ENCODE measurements at regions not wholly inside any gene's neighbourhood (a gene's known extent, or its start where the extent isn't known, plus 50 kb on each side); places are given as distances from the start of the nearest gene placed in this dataset.

- H3K4me3 ChIP-seq: no peak overlapping the region
- TF ChIP-seq CTCF (IDR thresholded peaks at IDR 0.05): no peak
- no peak for TF ChIP-seq EP300 (IDR thresholded peaks at IDR 0.05)
- no peak for TF ChIP-seq POLR2A (IDR thresholded peaks at IDR 0.05)
- no peak overlapping the region for H3K27ac ChIP-seq
- DNase-seq (ENCODE audit: low spot score in 2 of 2): no peak
- H3K9me3 ChIP-seq: no peaks in the 10 kb centered on the region
- WGBS, 2 donors: 71 to 72% methylated on average over 4 of the region's 4 CpGs
- no peaks in the 10 kb centered on the region for H3K36me3 ChIP-seq
- H3K4me1 ChIP-seq: no peaks in the 10 kb centered on the region
- H3K27me3 ChIP-seq: no peaks in the 10 kb centered on the region
Observed at GRCh38 chr2:34815052-34815741, 1216.1 kb upstream of the FAM98A start.

GRCh38 chr2:34810456-34810855 is 1211.4 kb upstream of the FAM98A start:
- no peaks in the 10 kb centered on the region for H3K4me1 ChIP-seq
- H3K4me3 ChIP-seq: no peak overlapping the region
- H3K36me3 ChIP-seq: no peaks in the 10 kb centered on the region
- whole genome bisulfite sequencing, 2 donors: 54 to 65% methylated on average over 2 of the region's 2 CpGs
- TF ChIP-seq POLR2A (IDR thresholded peaks at IDR 0.05) (no peak), EP300 (IDR thresholded peaks at IDR 0.05) (no peak), CTCF (IDR thresholded peaks at IDR 0.05) (no peak)
- H3K27ac ChIP-seq: no peak overlapping the region
- no peaks in the 10 kb centered on the region for H3K9me3 ChIP-seq
- no peaks in the 10 kb centered on the region for H3K27me3 ChIP-seq
- no peak for DNase-seq (ENCODE audit: low spot score in 2 of 2)

GRCh38 chr2:34808426-34808825 is 1209.3 kb upstream of the FAM98A start:
- no peaks in the 10 kb centered on the region for H3K4me1 ChIP-seq
- no peaks in the 10 kb centered on the region for H3K27me3 ChIP-seq
- H3K27ac ChIP-seq: no peak overlapping the region
- no peak for TF ChIP-seq POLR2A (IDR thresholded peaks at IDR 0.05)
- TF ChIP-seq EP300 (IDR thresholded peaks at IDR 0.05): no peak
- TF ChIP-seq CTCF (IDR thresholded peaks at IDR 0.05): no peak
- WGBS, 2 donors: 41 to 52% methylated on average over 3 of the region's 3 CpGs
- H3K4me3 ChIP-seq: no peak overlapping the region
- H3K9me3 ChIP-seq: no peaks in the 10 kb centered on the region
- H3K36me3 ChIP-seq: no peaks in the 10 kb centered on the region
- no peak for DNase-seq (ENCODE audit: low spot score in 2 of 2)

- Histone ChIP-seq H3K27me3 (no peaks in the 10 kb centered on the region), H3K9me3 (no peaks in the 10 kb centered on the region), H3K4me1 (no peaks in the 10 kb centered on the region), H3K27ac (no peak overlapping the region), H3K4me3 (no peak overlapping the region), H3K36me3 (no peaks in the 10 kb centered on the region)
- DNase-seq (ENCODE audit: low spot score in 2 of 2): no peak
- no peak for TF ChIP-seq EP300 (IDR thresholded peaks at IDR 0.05)
- no peak for TF ChIP-seq POLR2A (IDR thresholded peaks at IDR 0.05)
- no peak for TF ChIP-seq CTCF (IDR thresholded peaks at IDR 0.05)
Observed at GRCh38 chr2:34806891-34807290, 1207.8 kb upstream of the FAM98A start.

GRCh38 chr2:34806396-34806795 is 1207.3 kb upstream of the FAM98A start:
- Histone ChIP-seq H3K9me3 (no peaks in the 10 kb centered on the region), H3K4me1 (no peaks in the 10 kb centered on the region), H3K27ac (no peak overlapping the region), H3K27me3 (no peaks in the 10 kb centered on the region), H3K4me3 (no peak overlapping the region), H3K36me3 (no peaks in the 10 kb centered on the region)
- WGBS, 2 donors: 85 to 88% methylated on average over 3 of the region's 3 CpGs
- TF ChIP-seq EP300 (IDR thresholded peaks at IDR 0.05) (no peak), POLR2A (IDR thresholded peaks at IDR 0.05) (no peak), CTCF (IDR thresholded peaks at IDR 0.05) (no peak)
- no peak for DNase-seq (ENCODE audit: low spot score in 2 of 2)

Measured in tibial nerve (tissue), 4 donors.